Jurkat, Clone E6-1 (cell line): ENCODE measurements at regions not wholly inside any gene's neighbourhood (a gene's known extent, or its start where the extent isn't known, plus 50 kb on each side); places are given as distances from the start of the nearest gene placed in this dataset.
"Not testable (repeated sequence)": the region's sequence is repeated elsewhere in the genome, so short reads cannot be mapped to it uniquely, and the experiment has no call there.

Experiments
- DNase-seq: peaks from one replicate; pipeline ENCODE4 v3.0.0-alpha.2; 2011; ENCODE audit warnings: low read depth, low spot score
- H3K4me3 ChIP-seq: 2 replicates; pipeline ENCODE4 v1.5.1; 2011; ENCODE audit warnings: mild to moderate bottlenecking, low read length, control low read depth, moderate library complexity

DNA sequence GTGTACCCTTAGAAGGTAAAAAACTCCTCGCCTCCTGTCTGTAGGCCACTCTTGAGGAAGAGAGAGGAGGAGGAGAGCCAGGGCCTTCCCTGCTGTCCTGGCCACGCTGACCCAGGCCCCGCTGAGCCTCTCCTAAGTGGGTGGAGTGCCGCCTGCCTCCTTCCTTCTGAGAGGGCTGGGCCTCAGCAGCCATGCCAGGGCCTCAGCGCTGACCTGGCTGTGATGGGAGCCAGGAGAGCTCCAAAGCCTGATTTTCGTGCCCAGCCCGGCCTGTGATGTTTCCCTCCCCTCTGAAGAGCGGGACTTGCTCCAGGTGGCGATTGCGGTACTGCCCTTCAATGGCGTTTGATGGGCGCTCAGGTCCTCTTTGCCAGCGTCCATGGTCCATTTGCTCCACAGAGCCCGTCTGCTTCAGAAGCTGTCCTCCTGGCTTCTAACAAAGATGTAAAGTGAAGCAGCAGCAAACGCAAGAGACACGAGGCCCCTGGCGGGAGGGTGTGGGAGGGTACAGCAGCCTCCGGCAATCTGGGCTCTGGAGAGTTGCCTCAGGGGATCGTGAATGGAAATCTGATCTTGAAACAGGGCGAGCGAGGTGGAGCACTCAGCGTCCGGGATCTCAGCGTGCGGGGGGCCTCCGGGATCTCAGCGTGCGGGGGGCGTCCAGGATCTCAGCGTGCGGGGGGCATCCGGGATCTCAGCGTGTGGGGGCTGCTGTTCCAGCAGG, 93.5 kb downstream of the NPIPB11 start:
- DNase-seq: no peak
- no peak overlapping the region for H3K4me3 ChIP-seq

DNA sequence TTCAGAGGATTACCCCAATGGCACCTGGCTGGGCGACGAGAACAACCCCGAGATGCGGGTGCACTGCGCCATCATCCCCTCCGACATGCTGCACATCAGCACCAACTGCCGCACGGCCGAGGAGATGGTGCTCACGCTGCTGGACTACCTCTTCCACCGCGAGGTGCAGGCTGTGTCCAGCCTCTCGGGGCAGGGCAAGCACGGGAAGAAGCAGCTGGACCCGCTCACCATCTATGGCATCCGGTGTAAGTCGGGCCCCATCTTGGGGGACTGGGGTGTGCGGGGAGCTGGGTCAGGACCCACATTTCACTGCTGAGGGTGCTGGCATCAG, 94.2 kb downstream of the NPIPB11 start:
- DNase-seq, H3K4me3 ChIP-seq: not testable (repeated sequence)

GRCh38 chr16:29311461-29312344, 94.8 kb downstream of the NPIPB11 start:
- no peak for DNase-seq
- H3K4me3 ChIP-seq: no peak overlapping the region

- no peak overlapping the region for H3K4me3 ChIP-seq
- no peak for DNase-seq
Measured at GRCh38 chr16:29310852-29311314, 95.6 kb downstream of the NPIPB11 start.

GRCh38 chr16:29310243-29310642, 96.3 kb downstream of the NPIPB11 start:
- DNase-seq, H3K4me3 ChIP-seq: not testable (repeated sequence)

GRCh38 chr16:29309601-29310000, 96.9 kb downstream of the NPIPB11 start:
- DNase-seq, H3K4me3 ChIP-seq: not testable (repeated sequence)

DNA sequence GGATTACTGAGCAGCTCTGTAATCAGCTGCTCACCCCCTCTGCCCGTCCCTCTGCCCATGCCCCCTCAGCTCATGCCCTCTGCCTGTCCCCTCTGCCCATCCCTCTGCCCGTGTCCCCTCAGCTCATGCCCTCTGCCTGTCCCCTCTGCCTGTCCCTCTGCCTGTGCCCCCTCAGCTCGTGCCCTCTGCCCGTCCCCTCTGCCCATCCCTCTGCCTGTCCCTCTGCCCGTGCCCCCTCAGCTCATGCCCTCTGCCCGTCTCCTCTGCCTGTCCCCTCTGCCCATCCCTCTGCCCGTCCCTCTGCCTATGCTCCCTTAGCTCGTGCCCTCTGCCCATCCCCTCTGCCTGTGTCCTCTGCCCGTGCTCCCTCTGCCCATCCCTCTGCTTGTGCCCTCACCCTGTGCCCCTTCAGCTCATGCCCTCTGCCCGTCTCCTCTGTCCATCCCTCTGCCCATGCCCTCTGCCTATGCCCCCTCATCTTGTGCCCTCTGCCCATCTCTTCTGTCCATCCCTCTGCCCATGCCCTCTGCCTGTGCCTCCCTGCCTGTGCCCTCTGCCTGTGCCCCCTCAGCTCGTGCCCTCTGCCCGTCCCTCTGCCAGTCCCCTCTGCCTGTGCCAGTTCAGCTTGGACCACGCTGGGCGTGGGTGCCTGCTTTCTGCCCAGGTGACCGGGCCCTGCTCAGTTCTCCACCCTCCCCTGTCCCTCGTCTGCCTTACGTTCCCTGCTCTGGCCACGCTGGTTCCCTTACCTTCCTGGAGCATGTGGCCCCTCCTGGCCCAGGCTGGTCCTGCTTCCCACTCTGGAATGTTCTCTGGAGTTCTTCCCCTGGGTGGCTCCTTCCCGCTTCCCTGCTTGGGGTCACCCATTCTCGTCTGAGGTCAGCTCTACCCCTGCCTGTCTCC, 97.6 kb downstream of the NPIPB11 start:
- DNase-seq: no peak

DNA sequence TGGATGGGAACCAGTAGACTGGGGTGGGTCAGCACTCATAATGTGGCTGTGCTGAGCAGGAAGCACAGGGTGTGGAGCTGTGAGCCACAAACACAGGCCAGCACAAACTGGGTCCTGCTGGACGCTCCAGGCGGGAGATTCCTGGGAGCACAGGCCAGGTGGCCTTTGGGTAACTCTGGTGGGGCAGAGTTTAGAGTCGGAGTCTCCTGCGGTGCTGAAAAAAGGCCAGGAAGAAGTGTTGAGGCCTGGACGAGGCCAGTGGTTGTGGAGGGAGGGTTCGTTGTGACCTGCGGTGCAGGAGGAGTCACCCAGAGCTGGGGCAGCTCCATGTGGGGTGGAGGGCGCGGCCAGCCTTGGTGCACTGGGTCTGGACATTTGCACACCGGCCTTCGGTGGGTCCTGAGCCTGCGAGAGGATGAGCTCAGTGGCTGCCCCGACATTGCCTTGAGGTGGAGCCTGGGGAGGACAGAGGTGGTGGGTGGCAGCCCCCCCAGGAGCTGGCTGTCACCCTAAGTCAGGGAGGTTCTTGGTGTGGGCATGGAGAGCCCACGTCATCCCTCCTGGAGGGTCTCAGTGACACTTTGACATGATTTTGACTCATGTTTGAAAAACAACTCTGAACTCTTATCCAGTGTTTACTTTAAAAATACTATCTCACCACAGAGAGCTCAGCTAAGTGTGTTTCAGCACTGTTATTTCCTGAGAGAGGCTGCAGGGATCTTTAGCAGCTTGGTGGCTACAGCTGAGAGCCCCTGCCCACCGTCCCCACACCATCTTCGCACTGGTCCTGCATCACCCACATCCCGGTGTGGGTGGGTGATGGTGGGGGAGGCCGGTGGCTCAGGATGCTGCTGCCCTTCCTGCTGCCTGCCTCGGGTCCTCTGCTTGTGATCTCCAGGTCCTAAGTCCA, 98.7 kb downstream of the NPIPB11 start:
- no peak for DNase-seq

More for the DNA sequence above, 97.6 kb downstream of the NPIPB11 start:
- no peak overlapping the region for H3K4me3 ChIP-seq

GRCh38 chr16:29306943-29307597, 99.4 kb downstream of the NPIPB11 start:
- no peak overlapping the region for H3K4me3 ChIP-seq
- no peak for DNase-seq

More for the DNA sequence above, 98.7 kb downstream of the NPIPB11 start:
- H3K4me3 ChIP-seq: no peak overlapping the region

- no peak for DNase-seq
- H3K4me3 ChIP-seq: no peak overlapping the region
Measured at GRCh38 chr16:29306201-29306600, 100.3 kb downstream of the NPIPB11 start.

DNA sequence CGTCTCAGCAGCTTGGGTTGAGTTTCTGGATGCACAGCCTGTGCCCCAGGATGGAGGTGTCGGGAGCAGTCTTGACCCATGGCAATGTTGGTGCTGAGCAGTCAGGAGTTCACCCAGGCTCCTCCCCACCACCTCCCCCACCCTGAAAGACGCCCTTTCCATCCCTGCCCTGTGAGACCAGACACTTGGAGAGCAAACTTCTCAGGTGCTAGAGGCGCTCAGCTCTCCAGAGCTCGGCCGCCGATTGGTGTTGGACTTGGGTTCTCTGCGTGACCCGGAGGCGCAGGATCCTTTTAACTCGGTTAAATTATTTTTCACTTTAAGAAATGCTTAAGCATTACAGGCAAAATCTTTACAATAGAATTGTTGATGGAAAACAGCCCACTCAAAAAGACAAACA, 101.5 kb downstream of the NPIPB11 start:
- not testable (repeated sequence) for DNase-seq, H3K4me3 ChIP-seq

GRCh38 chr16:29304251-29304650, 102.3 kb downstream of the NPIPB11 start:
- no peak for DNase-seq
- H3K4me3 ChIP-seq: no peak overlapping the region

- no peak for DNase-seq
- no peak overlapping the region for H3K4me3 ChIP-seq
Measured at GRCh38 chr16:29303520-29303919, 103.0 kb downstream of the NPIPB11 start.

GRCh38 chr16:29302976-29303375, 103.5 kb downstream of the NPIPB11 start:
- H3K4me3 ChIP-seq: no peak overlapping the region
- DNase-seq: no peak

DNA sequence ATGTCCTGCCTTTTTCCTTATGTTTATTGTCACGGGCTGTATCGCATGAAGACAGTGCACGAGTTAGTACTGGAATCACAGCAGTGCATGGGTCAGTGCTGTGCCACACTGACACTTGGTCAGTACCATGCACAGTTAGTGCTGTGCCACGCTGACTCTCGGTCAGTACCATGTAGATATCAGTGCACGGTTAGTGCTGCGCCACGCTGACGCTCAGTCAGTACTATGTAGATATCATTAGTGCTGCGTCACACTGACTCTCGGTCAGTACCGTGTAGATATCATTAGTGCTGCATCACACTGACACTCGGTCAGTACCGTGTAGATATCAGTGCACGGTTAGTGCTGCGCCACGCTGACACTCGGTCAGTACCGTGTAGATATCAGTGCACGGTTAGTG, 104.1 kb downstream of the NPIPB11 start:
- not testable (repeated sequence) for H3K4me3 ChIP-seq, DNase-seq

GRCh38 chr16:29301662-29302285, 104.7 kb downstream of the NPIPB11 start:
- not testable (repeated sequence) for H3K4me3 ChIP-seq, DNase-seq
